DMS53 (cell line): ENCODE measurements at regions not wholly inside any gene's neighbourhood (a gene's known extent, or its start where the extent isn't known, plus 50 kb on each side); places are given as distances from the start of the nearest gene placed in this dataset.
"Not testable (repeated sequence)": the region's sequence is repeated elsewhere in the genome, so short reads cannot be mapped to it uniquely, and the experiment has no call there.

Experiments
- DNase-seq: peaks from one replicate; lab custom pipeline; 2025; lab: John Stamatoyannopoulos, UW

DNA sequence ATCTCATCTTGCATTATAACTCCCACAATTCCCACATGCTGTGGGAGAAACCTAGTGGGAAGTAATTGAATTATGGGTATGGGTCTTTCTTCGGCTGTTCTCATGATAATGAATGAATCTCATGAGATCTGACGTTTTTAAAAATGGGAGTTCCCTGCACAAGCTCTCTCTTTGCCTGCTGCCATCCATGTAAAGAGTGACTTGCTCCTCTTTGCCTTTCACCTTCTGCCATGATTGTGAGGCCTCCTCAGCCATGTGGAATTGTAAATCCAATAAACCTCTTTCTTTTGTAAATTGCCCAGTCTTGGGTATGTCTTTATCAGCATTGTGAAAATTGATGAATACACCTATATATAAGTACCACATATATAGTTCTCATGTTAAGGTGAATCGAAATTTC, 961.7 kb upstream of the COX7C start:
- no peak for DNase-seq

DNA sequence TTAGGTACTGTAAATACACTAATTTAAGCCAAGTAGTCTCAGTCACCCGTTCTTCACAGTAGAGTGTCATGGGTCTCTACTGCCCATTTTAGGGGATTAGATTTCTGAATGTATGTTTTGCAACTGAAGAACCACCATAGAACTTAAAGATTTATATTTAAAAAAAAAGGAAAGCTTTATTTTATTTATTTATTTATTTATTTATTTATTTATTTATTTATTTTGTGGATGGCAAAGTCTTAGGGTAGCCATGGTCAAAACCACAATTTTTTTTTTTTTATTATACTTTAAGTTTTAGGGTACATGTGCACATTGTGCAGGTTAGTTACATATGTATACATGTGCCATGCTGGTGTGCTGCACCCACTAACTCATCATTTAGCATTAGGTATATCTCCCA, 960.4 kb upstream of the COX7C start:
- not testable (repeated sequence) for DNase-seq

DNA sequence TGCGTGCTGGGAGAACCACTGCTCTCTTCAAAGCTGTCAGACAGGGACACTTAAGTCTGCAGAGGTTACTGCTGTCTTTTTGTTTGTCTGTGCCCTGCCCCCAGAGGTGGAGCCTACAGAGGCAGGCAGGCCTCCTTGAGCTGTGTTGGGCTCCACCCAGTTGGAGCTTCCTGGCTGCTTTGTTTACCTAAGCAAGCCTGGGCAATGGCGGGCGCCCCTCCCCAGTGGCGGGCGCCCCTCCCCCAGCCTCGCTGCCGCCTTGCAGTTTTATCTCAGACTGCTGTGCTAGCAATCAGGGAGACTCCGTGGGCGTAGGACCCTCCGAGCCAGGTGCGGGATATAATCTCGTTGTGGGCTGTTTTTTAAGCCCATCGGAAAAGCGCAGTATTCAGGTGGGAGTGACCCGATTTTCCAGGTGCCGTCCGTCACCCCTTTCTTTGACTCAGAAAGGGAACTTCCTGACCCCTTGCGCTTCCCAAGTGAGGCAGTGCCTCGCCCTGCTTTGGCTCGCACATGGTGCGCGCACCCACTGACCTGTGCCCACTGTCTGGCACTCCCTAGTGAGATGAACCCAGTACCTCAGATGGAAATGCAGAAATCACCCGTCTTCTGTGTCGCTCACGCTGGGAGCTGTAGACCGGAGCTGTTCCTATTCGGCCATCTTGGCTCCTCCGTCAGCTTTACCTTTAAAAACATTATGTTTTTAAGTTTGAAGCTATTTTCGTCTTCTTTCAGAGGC, 954.6 kb upstream of the COX7C start:
- DNase-seq: not testable (repeated sequence)

- DNase-seq: peak; percentile 23
These were observed 954.1 kb upstream of the COX7C start for GRCh38 chr5:85663708-85664031.

DNA sequence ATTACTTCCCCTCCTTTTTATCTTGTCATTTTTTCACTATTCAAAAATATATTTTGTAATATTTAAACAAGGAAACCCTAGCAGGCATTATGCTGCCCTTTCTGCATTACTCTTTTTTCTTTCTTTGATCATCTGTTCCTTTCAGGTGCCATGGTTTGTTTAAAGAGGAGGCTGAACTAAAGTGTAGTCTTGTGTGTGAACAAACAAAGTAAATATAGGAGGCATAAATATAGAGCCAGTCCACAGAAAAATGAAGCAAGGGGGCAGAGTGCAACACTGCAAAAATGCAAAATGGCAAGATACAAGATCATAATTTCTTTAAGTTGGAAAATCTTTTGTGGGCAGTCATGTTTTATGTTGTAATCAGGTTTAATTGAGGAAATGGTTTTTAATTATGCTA, 947.3 kb upstream of the COX7C start:
- peak; percentile 73 for DNase-seq

GRCh38 chr5:85671223-85671970, 946.3 kb upstream of the COX7C start:
- DNase-seq: peak; percentile 24

GRCh38 chr5:85681871-85682270, 935.9 kb upstream of the COX7C start:
- no peak for DNase-seq

DNA sequence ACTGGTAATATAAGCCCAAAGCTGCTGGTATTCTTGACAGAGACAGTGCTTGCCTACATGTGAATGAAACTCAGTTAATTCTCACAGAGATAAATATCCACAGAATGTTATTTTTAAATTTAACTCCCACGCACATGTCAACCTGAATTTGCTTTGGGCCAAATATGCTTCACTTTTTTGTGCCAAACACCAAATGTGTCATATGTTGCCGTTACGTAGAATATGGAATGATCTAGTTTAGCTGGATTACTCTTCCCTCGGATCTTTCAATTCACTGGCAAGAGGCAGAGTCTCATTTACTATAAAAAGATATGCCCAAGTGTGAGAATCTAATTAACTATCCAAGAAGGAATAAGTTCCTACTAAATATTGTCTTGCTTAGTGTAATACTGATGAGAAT, 933.4 kb upstream of the COX7C start:
- no peak for DNase-seq

- no peak for DNase-seq
These were observed 914.4 kb upstream of the COX7C start for GRCh38 chr5:85703296-85703695.

- no peak for DNase-seq
These were observed 908.0 kb upstream of the COX7C start for GRCh38 chr5:85709728-85710127.

DNA sequence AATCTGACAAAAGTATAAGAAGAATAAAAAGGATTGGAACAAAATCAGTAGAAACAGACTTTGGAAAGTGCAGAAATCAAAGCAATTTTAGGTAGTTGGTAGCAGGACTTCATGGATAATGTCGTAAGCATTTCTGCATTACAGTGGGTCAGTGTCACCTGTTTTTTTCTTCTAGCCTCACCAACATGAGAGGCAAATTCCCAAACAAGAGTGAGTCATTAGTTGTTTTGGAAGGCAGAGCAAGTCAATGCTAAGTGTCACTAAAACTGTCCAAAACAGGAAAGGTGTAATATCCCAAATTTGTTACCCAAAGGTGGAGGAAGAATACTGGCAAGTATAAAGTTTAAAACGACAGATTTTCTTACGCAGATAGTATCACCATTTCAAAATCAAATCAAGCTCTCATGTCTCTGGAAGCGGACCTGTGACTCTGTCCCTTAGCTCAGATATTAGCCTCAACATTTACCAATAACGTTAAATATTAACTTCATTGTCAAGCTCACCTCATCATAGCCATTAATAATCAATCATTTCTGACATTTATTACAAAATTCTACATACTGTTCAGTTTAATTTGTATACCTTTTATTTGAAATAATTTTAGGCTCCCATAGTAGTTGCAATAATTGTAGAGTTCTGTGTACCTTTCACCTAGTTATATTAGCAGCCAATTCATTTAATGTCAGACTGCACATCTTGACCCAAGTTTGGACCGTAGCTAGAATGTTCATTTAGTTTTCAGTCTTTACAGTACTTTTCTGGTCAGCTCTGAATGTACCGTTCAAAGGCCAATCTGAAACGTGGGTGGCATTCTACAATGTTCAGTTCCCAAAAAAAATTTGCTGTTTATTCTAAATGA, 901.2 kb upstream of the COX7C start:
- no peak for DNase-seq

DNA sequence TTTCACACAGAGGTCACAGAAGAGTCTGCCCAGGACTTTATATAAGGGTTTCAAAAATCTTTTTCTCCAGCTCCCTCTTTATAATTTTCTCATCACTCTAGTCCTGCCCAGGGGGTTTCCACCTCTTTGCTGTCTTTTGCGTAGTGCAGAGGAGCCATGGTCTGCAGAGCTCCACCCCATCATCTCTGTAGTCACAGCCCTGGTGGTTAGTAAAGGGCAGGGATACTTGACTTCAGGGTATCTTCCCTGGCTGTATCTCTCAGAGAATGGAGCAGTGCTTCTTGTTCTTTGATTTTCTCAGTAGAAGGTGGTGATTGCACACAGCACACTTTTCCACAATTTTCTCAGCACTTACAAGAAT, 900.6 kb upstream of the COX7C start:
- no peak for DNase-seq

DNA sequence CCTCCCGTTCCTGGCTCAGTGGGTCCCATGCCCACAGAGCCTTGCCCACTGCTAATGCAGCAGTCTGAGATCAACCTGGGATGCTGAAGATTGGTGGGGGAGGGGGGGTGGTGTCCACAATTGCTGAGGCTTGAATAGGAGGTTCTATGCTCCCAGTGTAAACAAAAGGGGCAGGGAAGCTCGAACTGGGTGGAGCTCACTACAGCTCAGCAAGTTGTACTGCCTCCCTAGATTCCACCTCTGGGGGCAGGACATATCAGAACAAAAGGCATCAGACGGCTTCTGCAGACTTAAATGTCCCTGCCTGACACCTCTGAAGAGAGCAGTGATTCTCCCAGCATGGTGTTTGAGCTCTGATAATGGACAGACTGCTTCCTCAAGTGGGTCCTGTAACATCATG, 885.6 kb upstream of the COX7C start:
- no peak for DNase-seq

GRCh38 chr5:85741972-85742371, 875.8 kb upstream of the COX7C start:
- DNase-seq: no peak

GRCh38 chr5:85760519-85760918, 857.2 kb upstream of the COX7C start:
- DNase-seq: no peak

- no peak for DNase-seq
These were observed 848.4 kb upstream of the COX7C start for GRCh38 chr5:85769347-85769746.

DNA sequence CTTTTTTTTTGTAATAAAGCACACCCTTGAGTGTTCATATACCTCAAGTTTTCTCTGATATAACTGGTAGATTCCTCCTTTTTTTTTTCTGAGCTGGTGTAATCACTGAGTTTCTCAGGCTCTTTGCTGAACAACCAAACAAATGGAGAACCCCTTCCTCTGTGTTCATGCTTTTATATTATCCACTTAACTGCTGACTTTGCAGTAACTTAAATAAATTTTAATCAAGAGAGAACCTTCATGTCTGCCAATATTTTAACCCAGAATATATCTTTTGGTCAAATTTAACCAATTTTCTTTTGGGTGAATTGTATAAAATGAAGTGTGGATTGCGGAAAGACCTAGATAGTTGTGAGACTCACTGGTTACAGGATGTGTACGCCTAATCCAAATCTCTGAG, 833.0 kb upstream of the COX7C start:
- DNase-seq: no peak

DNA sequence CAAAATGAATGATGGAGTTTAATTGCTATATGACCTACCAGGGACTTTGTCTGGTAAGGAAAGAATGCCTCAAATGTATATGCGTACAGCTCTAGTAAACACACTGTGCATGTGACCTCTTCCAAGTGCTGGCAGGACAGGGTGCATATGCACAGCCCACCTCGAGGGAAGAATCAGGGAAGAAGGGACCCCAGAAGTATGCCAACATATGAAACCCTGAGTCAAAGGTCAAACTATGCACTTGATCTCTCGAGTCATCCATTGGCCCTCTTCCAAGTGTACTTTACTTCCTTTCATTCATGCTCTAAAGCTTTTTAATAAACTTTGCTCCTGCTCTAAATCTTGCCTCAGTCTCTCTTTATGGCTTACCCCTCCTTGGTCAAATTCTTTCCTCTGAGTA, 804.6 kb upstream of the COX7C start:
- peak; percentile 31 for DNase-seq

GRCh38 chr5:85814596-85814995, 803.1 kb upstream of the COX7C start:
- DNase-seq: no peak

GRCh38 chr5:85823462-85824426, 794.0 kb upstream of the COX7C start:
- no peak for DNase-seq

- DNase-seq: no peak
These were observed 779.0 kb upstream of the COX7C start for GRCh38 chr5:85838781-85839180.

DNA sequence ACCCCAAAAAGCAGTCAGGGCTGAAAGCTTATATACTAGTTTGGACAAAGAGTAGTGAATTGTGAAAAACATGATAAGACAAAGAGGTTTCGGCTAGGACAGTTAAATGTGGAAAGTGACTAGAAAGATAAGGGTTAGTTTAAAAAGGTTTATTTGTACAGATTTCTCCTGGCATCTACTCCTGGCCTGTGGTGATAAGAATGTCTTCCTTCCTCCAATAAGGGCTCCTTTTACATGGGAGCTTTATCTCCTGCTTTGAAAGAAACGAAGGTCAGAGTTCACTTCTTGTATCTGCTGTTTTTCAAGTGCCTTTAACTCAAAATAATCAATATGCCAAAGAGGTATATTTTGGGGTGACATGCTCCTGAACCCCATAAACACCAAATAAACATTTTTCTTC, 776.1 kb upstream of the COX7C start:
- DNase-seq: no peak
